ENCODE measurements at regions not wholly inside any gene's neighbourhood (a gene's known extent, or its start where the extent isn't known, plus 50 kb on each side); places are given as distances from the start of the nearest gene placed in this dataset.

DNA sequence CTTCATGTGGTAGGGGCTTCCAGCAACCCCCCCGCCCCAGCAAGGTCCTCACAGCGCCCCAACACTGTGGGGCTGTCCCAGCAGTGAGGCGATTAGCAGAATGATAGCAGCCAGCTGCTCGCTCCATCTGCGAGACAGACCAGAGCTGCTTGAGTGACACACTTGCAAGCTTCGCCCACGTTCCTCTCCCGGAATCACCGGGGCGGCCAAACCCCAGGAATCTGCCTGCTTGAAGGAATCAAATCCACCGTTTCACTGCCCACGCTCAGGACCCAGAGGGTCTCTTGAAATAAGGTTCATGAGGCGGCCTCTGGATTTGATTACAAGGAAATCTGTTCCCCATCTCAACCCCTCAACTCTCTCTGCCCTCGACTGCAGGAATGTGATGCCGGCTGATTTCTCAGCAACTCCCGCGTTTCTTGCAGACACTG lies 356.0 kb downstream of the C16orf95 start:
- peak; percentile 57 for DNase-seq

DNA sequence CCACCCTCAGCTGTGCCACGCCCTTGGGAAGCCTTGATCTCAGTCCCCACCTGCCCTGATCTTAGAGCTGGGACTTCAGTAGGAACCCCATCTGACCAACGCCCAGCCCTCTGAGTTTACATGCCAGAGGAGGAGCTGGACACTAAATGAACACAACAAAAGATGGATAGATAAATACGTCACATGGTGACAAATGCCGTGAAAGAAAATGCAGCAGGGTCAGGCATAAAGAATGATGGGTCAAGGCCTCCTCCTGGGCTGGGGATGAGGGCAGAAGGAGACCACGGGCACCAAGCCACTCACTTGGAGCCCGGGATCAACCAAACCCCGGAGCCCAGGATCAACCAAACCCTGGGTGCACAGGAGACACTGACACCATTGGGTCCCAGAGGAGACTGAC lies 354.9 kb downstream of the C16orf95 start:
- DNase-seq = no peak

DNA sequence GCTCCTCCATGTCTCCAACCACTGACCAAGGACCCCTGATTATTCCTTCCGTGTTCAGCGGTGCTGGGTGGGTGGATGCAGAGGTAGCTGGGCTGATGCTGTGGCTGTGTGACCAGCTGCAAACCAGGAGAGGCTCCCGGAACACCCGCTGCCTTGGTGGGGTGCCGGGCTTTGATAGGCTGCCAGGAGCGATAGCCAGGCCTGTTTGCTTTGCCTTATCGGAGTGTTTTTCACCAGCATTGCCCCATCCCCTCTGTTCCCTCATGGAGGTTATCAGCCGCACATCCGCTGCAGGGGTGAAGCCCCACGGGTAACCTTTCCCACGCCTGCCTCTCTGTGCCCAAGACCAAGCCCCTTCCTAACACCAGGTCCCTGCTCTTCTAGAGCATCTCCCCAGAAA lies 354.3 kb downstream of the C16orf95 start:
- DNase-seq = no peak

DNA sequence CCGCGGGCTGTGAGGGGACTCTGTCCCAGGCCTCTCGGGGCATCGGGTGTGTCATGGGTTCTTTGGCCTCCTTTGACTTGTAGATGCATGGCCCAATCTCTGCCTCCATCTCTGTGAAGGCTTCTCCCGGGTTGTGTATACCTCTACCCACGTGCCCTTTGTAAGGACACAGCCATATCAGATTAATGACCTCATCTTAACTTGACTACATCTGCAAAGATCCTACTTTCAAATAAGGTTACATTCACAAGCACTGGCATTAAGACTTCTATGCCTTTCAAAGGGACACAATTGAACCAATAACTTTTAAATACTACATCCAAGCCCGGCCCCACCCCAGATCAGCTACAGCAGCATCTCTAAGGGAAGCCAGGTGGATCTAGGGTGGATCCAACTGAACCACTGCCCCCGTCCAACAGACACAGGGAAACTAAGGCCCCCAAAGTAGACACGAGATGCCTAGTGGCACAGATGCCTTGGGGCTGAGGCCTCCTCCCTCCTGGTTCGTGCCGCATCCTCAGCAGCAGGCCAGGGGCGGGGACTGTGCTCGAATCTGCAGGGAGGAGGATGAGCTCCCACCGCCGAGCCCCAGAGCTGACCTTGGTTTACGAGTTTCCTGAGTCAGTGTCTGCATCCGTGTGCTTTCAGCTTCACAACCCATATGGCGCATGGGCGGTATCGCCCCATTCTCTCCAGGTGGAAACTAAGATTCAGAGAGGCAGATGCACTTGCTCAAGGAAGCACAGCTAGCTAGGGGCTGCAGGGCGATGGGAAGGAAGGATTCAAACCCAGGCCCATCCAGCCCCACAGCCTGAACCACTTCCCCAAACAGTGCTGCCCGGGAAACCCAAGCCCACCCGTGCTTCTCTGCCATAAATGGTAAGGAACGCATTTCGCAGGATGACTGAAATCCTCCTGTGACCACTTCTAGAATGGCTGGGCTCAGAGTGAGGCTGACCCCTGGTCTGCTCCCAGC lies 353.3 kb downstream of the C16orf95 start:
- no peak for DNase-seq

DNA sequence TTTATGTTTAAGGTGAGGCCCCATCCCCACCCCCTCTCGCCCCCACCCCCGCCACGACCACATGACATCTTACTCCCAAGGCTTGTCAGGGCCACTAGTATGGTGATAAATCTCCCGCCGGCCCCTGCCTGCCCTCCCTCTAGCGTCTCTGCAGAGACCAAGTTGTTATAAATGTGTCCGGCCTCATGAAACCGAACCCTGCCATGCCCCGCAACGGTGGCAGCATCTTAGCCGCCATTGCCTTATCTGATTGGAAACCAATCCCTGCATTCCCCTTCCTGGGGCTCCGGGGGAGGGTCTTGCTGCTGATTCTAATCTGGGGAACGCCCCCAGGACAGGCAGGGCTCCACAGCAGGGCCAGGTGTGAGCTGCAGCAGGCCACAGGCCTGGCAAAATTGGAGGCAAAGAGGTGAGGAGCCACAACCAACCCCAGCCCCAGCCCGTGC lies 352.4 kb downstream of the C16orf95 start:
- DNase-seq = no peak

DNA sequence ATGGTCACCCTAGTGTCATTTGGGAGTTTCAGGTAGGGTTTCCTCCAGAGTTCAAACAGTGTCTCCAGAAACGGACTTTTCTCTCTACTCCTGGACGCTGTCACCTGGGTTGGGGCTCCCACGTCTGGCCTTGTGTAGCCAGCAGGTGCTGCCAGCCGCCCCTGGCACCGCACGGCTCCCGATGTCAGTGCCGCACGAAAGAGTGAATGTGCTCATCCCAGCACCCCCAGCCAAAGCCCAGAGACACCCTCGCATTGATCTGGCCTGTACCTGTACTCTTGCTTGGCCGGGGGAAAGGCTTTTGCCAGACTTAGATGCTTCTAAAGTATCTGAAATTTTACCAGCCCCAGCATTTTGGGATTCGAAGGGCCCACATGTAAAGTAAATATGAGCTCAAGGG lies 351.9 kb downstream of the C16orf95 start:
- DNase-seq = no peak

DNA sequence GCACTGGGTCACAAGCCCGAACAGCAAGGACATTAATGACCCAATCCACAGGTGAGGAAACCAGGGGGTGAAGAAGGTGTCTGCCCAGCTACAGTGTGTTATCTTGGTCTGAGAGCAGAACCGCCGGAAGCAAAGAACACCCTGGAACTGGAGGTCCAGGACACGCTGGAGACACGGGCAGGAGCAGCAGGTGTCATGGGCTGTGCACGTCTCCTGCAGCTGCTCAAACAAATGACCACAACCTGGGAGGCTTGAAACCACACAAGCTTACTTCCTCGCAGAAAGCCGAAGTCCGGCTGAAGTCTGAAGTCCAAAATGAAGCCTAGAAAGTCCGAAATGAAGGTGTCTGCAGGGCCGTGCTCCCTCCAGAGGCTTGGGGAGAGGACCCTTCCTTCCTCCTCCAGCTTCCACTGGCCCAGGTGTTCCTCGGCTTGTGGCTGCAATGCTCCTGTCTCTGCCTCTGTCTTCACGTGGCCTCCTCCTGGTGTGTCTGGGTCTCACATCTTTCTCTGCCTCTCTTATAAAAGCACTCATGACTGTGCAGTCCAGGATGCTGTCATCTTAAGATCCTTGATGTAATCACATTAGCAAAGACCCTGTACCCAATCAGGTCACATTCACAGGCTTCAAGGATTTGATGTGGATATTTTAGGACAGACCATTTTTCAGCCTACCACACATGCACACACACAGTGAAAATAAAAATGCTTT lies 351.2 kb downstream of the C16orf95 start:
- no peak for DNase-seq

DNA sequence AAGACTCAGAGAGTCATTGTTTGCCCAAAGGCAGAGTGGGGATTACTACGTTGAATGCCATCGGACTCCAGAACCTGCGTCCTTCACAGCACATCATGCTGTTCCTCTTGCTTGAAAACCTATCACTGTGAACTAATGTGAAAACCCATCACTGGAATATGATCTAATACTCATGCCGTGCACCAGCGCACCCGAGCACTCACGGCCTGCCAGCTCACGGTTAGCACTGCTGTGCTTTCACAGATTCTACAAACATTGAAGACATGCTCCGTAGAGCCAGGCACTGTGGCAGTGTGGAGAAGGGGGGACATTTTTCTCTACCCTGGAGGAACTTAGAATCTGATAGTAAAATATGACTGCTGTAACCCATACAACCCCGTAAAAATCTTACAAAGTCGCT lies 350.4 kb downstream of the C16orf95 start:
- DNase-seq = no peak

DNA sequence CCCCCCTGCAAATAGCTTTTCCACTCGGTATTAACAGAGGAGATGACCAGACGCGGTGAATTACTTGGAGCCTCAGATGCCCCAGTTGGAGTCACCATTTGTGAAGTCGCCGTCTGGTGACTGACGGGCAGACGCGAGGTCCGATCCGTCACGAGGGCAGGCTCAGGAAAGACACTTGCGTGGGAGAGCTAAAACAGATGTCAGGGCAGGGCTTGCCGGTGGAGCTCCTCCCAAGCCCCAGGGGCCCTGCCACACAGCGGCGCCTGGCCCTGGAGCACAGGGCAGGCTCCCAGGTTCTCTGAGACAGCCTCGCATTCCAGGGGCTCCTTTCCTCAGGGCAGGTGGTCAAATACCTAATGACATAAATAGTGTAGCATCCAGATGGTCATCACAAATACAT lies 348.3 kb downstream of the C16orf95 start:
- no peak for DNase-seq

DNA sequence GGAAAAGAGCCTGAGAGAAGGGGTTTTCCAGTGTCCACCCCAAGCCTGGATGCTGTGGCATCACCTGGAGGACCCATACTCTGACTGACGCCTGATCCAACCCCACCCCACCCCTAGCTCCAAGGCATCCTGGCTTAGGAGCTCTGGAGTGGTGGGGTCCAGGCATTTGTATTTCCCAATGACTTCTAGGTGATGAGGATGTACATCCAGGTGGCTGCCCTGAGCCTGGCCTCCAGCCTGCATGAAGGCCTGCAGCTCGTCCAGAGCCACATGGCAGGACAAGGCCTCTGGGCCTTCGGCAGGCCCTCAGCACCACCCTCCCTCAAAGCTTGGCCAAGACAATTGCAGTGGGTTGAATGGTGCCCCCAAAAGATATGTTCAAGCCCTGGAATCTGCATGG lies 347.5 kb downstream of the C16orf95 start:
- DNase-seq = no peak

DNA sequence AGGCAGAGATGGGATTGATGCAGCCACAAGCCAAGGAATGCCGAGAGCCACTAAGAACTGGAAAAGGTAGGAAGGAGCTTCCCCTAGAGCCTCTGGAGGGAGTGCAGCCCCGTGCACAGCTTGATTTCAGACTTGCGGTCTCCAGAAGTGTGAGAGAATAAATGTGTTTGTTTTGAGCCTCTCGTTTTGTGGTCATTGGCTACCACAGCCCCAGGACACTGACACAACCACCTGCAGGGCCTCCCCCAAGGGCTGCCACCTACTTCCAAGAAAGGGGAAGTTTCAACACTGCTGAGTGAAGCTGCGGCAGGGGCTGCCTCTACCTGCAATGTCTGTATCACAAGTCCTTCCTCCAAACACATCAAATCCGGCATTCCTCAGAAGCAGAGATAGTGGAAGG lies 346.9 kb downstream of the C16orf95 start:
- no peak for DNase-seq

DNA sequence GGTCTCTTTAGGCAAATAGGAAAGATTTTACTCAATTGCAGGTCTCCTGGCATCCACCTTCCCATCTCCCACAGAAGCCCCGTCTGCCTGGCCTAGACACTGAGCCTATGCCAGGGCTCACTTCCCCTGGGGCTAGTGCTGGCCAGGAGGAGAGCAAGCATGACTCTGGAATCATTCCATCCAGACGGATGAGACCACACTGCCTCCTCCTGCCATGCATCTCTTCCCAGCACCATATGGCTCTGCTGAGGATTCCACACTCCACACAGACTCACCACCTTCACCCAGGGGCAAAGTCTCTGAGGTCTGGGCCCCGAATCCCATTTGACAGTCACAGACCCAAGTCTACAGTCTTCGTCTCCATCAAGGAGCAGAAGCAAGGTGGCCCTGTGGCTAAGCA lies 346.5 kb downstream of the C16orf95 start:
- DNase-seq = no peak

DNA sequence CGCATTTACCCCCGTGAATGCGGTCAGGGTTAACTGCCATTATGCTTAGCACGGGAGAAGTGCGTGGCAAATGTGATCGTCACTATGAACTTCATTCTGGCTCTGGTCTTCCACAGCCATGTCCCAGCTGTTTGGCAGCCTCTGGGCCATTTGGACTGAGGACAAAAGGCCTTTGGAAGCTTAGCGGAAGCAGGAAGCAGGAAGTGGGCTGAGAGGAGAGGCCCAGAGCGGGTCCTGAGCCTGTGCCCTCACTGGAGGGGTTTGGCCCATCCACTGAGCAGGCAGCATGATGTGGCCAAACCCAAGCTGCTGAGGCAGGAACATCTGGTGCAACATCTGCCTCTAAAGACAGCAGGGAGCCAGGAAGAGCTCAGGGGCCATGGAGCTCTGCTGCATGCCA lies 345.9 kb downstream of the C16orf95 start:
- DNase-seq = no peak

DNA sequence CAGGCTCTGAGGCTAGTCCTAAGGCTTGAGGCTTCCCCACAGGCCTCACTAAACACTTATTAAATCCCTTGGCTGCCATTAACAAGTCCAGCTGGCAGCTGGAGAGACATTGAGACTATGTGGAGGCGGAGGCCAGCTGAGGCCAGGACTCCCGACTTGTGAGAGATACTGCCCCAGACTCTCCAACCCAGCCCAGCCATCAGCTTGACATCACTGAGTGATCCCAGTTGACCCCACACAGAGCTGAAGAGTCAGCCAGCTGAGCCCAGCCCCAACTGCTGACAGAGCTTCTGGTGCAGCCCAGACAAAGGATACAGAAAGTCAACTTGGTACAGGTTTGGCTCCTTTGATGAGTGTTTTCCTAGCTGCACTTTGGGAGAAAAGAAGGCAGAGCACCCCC lies 343.1 kb downstream of the C16orf95 start:
- DNase-seq = no peak

DNA sequence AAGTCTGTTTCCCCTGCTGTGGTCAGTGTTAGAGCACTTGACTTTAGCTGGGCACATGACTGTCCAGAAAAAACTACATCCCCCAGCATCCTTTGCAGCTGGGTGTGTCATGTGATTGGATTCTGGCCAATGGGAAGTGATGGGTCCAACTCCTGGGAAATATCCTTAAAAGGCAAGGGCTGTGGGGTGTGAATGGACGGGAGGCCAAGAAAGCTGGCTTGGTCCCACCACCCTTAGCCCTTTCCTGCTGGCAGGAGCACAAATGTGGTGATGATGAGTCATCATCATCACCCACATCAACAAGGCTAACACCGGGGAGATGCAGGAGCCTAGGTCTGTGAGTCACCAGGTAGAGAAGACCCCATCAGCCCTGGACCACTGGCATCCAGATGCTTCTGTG lies 341.7 kb downstream of the C16orf95 start:
- DNase-seq = no peak

DNA sequence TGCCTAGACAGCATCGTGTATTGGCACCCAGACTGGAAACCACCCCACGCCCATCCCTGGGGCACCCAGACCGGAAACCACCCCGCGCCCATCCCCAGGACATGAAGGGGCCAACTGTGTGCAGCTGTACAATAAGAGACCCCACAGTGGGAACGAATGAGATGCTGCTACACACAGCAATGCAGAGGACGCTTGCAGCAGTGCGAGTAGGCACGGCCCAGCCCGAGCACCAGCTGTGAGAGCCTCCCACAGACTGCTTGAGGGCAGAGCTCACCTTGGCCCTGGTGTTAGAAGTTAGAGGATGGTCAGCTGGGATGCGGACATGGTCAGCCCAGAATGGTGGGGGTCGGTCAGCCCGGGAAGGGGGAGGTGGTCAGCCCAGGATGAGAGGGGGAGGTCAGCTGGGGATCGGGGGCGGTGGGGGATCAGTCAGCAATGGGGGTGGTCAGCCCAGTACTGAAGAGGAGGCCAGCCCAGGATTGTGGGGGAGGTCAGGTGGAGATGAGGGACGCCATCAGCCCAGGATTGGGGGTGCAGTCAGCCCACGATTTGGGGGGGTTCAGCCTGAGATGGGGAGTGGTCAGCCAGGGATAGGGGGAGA lies 340.0 kb downstream of the C16orf95 start:
- DNase-seq = no peak

DNA sequence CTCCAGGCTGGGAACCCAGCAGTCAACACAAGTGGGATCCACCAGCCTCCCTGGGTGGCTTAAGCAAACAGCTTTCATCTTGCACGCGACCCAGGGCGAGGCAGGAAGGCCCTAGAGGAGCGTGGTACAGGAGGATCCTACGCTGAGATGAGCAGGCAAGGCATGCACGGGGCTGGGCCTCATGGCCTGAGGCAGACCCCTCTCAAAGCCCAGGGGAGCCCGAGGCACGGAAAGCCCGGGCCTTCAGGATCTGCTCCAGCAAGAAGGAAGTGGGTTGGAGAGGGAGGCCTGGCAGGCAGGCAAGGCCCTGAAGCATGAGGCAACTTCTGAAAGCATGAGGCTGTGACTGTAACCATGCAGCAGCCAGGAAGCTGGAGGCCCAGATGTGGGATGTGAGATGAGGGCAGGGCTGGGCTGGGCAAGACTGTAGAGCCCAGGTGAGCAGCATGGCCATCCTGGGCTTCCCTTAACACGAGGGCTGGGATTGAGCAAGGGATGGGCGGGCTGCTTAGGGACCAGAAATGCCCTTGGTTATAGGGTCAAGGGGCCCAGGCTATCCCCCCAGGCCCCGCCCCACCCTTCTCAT lies 338.7 kb downstream of the C16orf95 start:
- DNase-seq = no peak

DNA sequence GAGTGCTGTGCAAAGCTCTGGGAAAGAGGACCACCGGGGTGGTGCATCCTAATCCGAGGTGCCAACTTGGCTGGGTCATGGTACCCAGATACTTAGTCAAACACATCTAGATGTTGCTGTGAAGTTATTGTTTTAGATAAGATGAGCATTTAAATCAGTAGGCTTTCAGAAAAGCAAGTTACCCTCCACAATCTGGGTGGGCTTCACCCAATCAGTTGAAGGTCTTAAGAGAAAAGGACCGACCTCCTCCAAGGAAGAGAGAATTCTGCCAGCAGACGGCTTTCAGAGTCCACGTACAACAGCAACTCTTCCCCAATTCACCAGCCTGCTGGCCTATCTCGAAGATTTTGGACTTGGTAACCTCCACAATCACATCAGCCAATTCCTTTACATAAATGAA lies 338.1 kb downstream of the C16orf95 start:
- no peak for DNase-seq

DNA sequence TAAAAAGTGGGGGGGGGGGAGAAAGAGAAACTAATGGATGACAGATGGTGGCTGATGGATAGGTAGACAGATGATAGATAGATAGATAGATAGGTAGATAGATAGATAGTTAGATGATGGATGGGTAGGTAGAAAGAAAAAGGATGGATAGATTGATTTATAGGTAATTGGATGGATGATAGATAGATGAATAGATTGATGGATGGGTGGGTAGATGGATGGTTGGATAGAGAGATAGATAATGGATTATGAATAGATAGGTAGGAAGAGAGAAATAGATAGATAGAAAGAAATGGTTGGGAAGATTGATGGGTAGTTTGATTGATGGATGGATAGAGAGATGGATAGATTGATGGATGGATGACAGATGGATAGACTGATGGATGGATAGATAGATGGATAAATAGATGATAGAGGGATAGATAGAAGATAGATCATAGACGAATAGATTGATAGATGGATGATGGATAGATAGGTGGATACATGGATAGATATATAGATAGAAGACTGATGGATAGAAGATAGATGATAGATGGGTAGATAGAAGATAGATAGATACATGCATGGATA lies 337.1 kb downstream of the C16orf95 start:
- no peak for DNase-seq

DNA sequence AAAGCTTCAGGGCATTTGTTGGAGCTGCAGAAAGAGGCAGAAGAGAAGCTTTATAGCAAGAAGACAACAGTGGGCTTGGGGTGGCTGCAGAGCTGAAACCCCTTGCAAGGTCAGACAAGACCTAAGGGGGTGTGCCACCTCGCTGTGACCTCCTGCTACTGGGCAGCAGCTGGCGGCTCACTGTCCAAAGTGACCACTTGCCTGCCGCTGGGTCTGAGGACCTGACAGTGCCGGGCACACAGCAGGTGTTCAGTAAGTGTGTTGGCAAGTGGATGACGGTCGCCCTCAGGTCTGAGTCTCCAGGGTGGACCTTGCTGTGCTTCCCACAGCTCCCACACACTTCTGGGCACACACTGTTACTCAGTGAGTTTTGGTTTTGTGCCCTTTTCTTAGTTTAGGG lies 336.5 kb downstream of the C16orf95 start:
- DNase-seq = no peak

DNA sequence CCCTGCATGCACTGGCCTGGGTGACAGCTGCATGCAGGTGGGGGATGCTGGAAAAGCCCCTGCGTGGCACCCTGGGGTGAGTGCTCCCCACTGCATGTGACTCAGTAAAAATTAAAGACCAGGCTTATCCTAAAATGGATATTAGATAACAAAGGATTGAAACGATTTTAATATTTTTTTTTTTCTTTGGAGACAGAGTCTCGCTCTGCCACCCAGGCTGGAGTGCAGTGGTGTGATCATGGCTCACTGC lies 334.9 kb downstream of the C16orf95 start:
- DNase-seq = no peak

DNA sequence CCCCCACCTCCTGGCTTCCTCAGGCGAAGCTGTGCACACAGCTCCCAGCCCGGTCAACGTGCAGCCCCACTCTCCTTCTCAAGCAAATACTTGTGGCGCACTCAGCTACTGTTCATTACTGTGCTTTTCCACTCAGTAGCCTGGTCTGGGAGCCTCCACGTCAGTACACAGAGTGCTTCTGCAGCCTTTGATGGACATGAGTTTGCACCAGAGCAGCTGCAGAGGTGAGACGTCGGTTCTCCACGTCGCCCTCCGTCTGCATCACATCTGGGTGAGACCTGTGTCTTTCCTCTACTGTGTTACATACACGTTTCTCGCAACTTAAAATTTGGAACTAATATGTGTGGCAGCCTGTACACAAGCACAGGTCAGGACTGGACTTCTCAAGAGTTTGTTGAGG lies 334.3 kb downstream of the C16orf95 start:
- no peak for DNase-seq

DNA sequence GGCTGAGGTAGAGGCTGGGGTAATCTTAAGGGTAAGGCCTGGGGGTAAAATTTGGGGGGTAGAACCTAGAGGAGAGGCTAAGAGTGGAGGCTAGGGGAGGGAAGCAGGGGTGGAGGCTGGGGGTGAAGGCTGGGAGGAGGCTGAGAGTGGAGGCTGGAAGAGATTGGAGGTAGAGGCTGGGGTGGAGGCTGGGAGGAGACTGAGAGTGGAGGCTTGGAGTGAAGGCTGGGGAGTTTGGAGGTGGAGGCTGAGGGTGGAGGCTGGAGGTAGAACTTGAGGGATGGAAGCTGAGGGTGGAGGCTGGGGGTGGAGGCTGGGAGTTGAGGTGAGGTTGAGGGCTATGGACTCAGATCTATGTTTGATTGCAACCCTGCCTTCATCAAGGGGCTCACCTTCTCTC lies 333.6 kb downstream of the C16orf95 start:
- DNase-seq = no peak

Data from left kidney (tissue), 1 donor.